Fibroblast of pulmonary artery (primary cell): ENCODE measurements at regions not wholly inside any gene's neighbourhood (a gene's known extent, or its start where the extent isn't known, plus 50 kb on each side); places are given as distances from the start of the nearest gene placed in this dataset.

Experiments
- DNase-seq: peaks from one replicate; pipeline ENCODE4 v3.0.0-alpha.2; 2010; ENCODE audit warnings: low read depth
- H3K4me3 ChIP-seq: replicated peaks from 2 replicates; pipeline ENCODE4 v1.5.1; 2011; ENCODE audit warnings: low read depth, mild to moderate bottlenecking, control low read depth, low read length, moderate library complexity
- CTCF ChIP-seq: IDR thresholded peaks from 2 replicates; pipeline ENCODE4 v1.5.1; 2011; ENCODE audit warnings: mild to moderate bottlenecking, control low read depth, low read length, inconsistent platforms; ENCODE audit errors: missing control alignments

GRCh38 chr4:184324939-184325477, 107.3 kb upstream of the ENPP6 start:
- no peak for TF ChIP-seq CTCF
- H3K4me3 ChIP-seq: no peak overlapping the region
- DNase-seq: no peak

GRCh38 chr4:184322328-184323025, 104.8 kb upstream of the ENPP6 start:
- no peak for DNase-seq
- no peak overlapping the region for H3K4me3 ChIP-seq
- no peak for TF ChIP-seq CTCF

GRCh38 chr4:184320631-184321030, 103.0 kb upstream of the ENPP6 start:
- no peak for TF ChIP-seq CTCF
- no peak overlapping the region for H3K4me3 ChIP-seq
- no peak for DNase-seq

GRCh38 chr4:184318852-184319251, 101.2 kb upstream of the ENPP6 start:
- no peak for TF ChIP-seq CTCF
- no peak for DNase-seq

GRCh38 chr4:184317234-184317918, 99.7 kb upstream of the ENPP6 start:
- TF ChIP-seq CTCF: no peak
- H3K4me3 ChIP-seq: no peak overlapping the region
- no peak for DNase-seq

More at GRCh38 chr4:184318852-184319251, 101.2 kb upstream of the ENPP6 start:
- H3K4me3 ChIP-seq: no peak overlapping the region

GRCh38 chr4:184316821-184317220, 99.1 kb upstream of the ENPP6 start:
- H3K4me3 ChIP-seq: no peak overlapping the region
- DNase-seq: no peak
- TF ChIP-seq CTCF: no peak
